GM06990 (cell line): ENCODE measurements at regions not wholly inside any gene's neighbourhood (a gene's known extent, or its start where the extent isn't known, plus 50 kb on each side); places are given as distances from the start of the nearest gene placed in this dataset.
"Not testable (repeated sequence)": the region's sequence is repeated elsewhere in the genome, so short reads cannot be mapped to it uniquely, and the experiment has no call there.

ENCODE experiments used
- DNase-seq: peaks from one replicate; pipeline ENCODE4 v3.0.0-alpha.2; 2011; ENCODE audit not compliant: insufficient read length; ENCODE audit errors: extremely low read depth
- H3K27me3 ChIP-seq: replicated peaks from 2 replicates; pipeline ENCODE4 v1.6.0; 2011; ENCODE audit warnings: low read length; ENCODE audit not compliant: control insufficient read depth, insufficient read depth
- H3K36me3 ChIP-seq: 2 replicates; pipeline ENCODE4 v1.5.1; 2011; ENCODE audit warnings: low read length; ENCODE audit not compliant: control insufficient read depth, insufficient read depth
- H3K4me3 ChIP-seq: replicated peaks from 2 replicates; pipeline ENCODE4 v1.5.1; 2011; ENCODE audit warnings: low read depth, mild to moderate bottlenecking, control low read depth, low read length
- CTCF ChIP-seq: IDR thresholded peaks from 2 replicates; pipeline ENCODE4 v1.5.1; 2011; ENCODE audit warnings: low read length, control low read depth, mild to moderate bottlenecking, inconsistent platforms; ENCODE audit not compliant: insufficient read depth, poor library complexity, severe bottlenecking

GRCh38 chr3:197407526-197407925 lies 109.1 kb upstream of the DLG1 start:
- DNase-seq: no peak
- no peaks in the 10 kb centered on the region for H3K36me3 ChIP-seq
- TF ChIP-seq CTCF: no peak
- no peak overlapping the region for H3K4me3 ChIP-seq
- H3K27me3 ChIP-seq: no peaks in the 10 kb centered on the region

GRCh38 chr3:197407053-197407452 lies 108.6 kb upstream of the DLG1 start:
- Histone ChIP-seq H3K4me3 (no peak overlapping the region), H3K36me3 (no peaks in the 10 kb centered on the region), H3K27me3 (no peaks in the 10 kb centered on the region)
- no peak for TF ChIP-seq CTCF
- DNase-seq: no peak

GRCh38 chr3:197406266-197406665 lies 107.9 kb upstream of the DLG1 start:
- no peak for DNase-seq
- no peaks in the 10 kb centered on the region for H3K36me3 ChIP-seq
- no peak for TF ChIP-seq CTCF
- H3K4me3 ChIP-seq: no peak overlapping the region
- no peaks in the 10 kb centered on the region for H3K27me3 ChIP-seq

- Histone ChIP-seq H3K27me3 (no peaks in the 10 kb centered on the region), H3K36me3 (no peaks in the 10 kb centered on the region), H3K4me3 (no peak overlapping the region)
- no peak for DNase-seq
- TF ChIP-seq CTCF: no peak
These were observed 106.3 kb upstream of the DLG1 start for GRCh38 chr3:197404754-197405153.

- no peak for DNase-seq
- Histone ChIP-seq H3K36me3 (no peaks in the 10 kb centered on the region), H3K4me3 (no peak overlapping the region), H3K27me3 (no peaks in the 10 kb centered on the region)
- no peak for TF ChIP-seq CTCF
These were observed 105.6 kb upstream of the DLG1 start for GRCh38 chr3:197404030-197404429.

- H3K27me3 ChIP-seq, H3K4me3 ChIP-seq, H3K36me3 ChIP-seq, DNase-seq: not testable (repeated sequence)
These were observed 104.0 kb upstream of the DLG1 start for GRCh38 chr3:197402401-197402800.
